GM23248 (cell line): ENCODE measurements at regions not wholly inside any gene's neighbourhood (a gene's known extent, or its start where the extent isn't known, plus 50 kb on each side); places are given as distances from the start of the nearest gene placed in this dataset.
"Not testable (repeated sequence)": the region's sequence is repeated elsewhere in the genome, so short reads cannot be mapped to it uniquely, and the experiment has no call there.

ENCODE experiments used
- EZH2 ChIP-seq: fragments of 200-600 bp; sonication (generic); IDR thresholded peaks from 2 replicates; pipeline ENCODE4 v1.6.1; 2018; ENCODE audit warnings: antibody characterized with exemption, mild to moderate bottlenecking; ENCODE audit not compliant: insufficient read depth, poor library complexity, severe bottlenecking
- EZH2phosphoT487 ChIP-seq: fragments of 200-600 bp; sonication (generic); IDR thresholded peaks from 2 replicates; pipeline ENCODE4 v1.6.1; 2018; ENCODE audit warnings: antibody characterized with exemption, moderate library complexity, mild to moderate bottlenecking, low read depth; ENCODE audit not compliant: insufficient read depth

- TF ChIP-seq EZH2phosphoT487, EZH2: not testable (repeated sequence)
Observed at GRCh38 chr4:57937326-57937725, 827.1 kb upstream of the IGFBP7 start.
